Spleen (tissue), 11 donors: ENCODE measurements at regions not wholly inside any gene's neighbourhood (a gene's known extent, or its start where the extent isn't known, plus 50 kb on each side); places are given as distances from the start of the nearest gene placed in this dataset.

Experiments used
- DNase-seq: peaks from one replicate; pipeline ENCODE4 v3.0.0-alpha.2; 2020
- H3K27ac ChIP-seq, 8 donors: fragments of 200-600 bp; sonication (generic) in 7 of 8; 1 replicate in 4 of 8; 2 replicates in 4 of 8; pipeline versions ENCODE4 v1.5.0 to v1.8.0; 2016 to 2021; ENCODE audit warnings: inconsistent platforms in 4 of 8, mild to moderate bottlenecking in 4 of 8, moderate library complexity in 1 of 8
- H3K27me3 ChIP-seq, 7 donors: fragments of 200-600 bp; sonication (generic) in 6 of 7; replicated peaks in 1 of 7; 1 replicate in 4 of 7; 2 replicates in 3 of 7; pipeline versions ENCODE4 v1.5.0 to v1.8.0; 2016 to 2021; ENCODE audit warnings: inconsistent platforms in 3 of 7, mild to moderate bottlenecking in 1 of 7
- H3K36me3 ChIP-seq, 6 donors: fragments of 200-600 bp; sonication (generic) in 5 of 6; 1 replicate in 4 of 6; 2 replicates in 2 of 6; pipeline versions ENCODE4 v1.5.0 to v1.8.0; 2016 to 2021; ENCODE audit warnings: inconsistent platforms in 2 of 6
- H3K4me1 ChIP-seq, 6 donors: fragments of 200-600 bp; sonication (generic) in 5 of 6; 1 replicate in 3 of 6; 2 replicates in 3 of 6; pipeline versions ENCODE4 v1.5.0 to v1.8.0; 2016 to 2021; ENCODE audit warnings: inconsistent platforms in 3 of 6
- H3K4me3 ChIP-seq, 8 donors: fragments of 200-600 bp; sonication (generic) in 7 of 8; 1 replicate in 4 of 8; 2 replicates in 4 of 8; pipeline versions ENCODE4 v1.5.0 to v1.8.0; 2016 to 2021; ENCODE audit warnings: inconsistent platforms in 4 of 8, mild to moderate bottlenecking in 4 of 8, moderate library complexity in 2 of 8
- H3K9me3 ChIP-seq, 8 donors: fragments of 200-600 bp; sonication (generic) in 7 of 8; 1 replicate in 4 of 8; 2 replicates in 4 of 8; pipeline versions ENCODE4 v1.5.0 to v1.8.0; 2016 to 2021; ENCODE audit warnings: inconsistent platforms in 4 of 8
- POLR2A ChIP-seq, 3 donors: fragments of 450-650 bp; IDR thresholded peaks; one replicate each; pipeline ENCODE4 v1.5.1; 2017; ENCODE audit warnings: antibody characterized with exemption in 3 of 3, mild to moderate bottlenecking in 1 of 3
- POLR2AphosphoS5 ChIP-seq, 3 donors: sonication (generic); formaldehyde crosslinking; IDR thresholded peaks; one replicate each; pipeline ENCODE4 v1.5.1; 2017; ENCODE audit warnings: antibody characterized with exemption in 3 of 3
- WGBS, 5 donors: extraction: QIAGEN DNeasy Blood & Tissue Kit in 3 of 5; methylation state at CpG; one replicate each; pipeline versions ENCODE4 v1.1.5 to v1.1.7; 2013 to 2018; 5-methylcytosine and 5-hydroxymethylcytosine counted together
- intact Hi-C: fragments of 100-400 bp; cut with DNase I; formaldehyde crosslinking; loops from one replicate; pipeline ENCODE4 v1.15.0; 2023; ENCODE audit warnings: low total_unique reads
- TF ChIP-seq, protein P1 (sequence below), 11 experiments: fragments of 200-600 bp in 7 of 11; fragments of 450-650 bp in 4 of 11; sonication (generic) in 4 of 11; IDR thresholded peaks in 8 of 11; conservative IDR thresholded peaks in 3 of 11; 1 replicate in 7 of 11; 2 replicates in 4 of 11; pipeline versions ENCODE4 v1.4.0 to v1.8.0; 2016 to 2021; ENCODE audit warnings: antibody characterized with exemption in 11 of 11, inconsistent platforms in 4 of 11, mild to moderate bottlenecking in 1 of 11
- donor health status: healthy with polysubstance abuse.
- donor health status: DM: no; HTN: no; CAD: no; lungs with moderate emphysema.
- donor health status: DM: no; HTN: no; CAD: no.
- donor health status: Bipolar disorder and iron deficiency.
- donor health status: healthy.
- donor health status: DM: no; HTN: no; CAD: no.
- donor health status: DM: yes; HTN: yes; CAD: no.

- TF ChIP-seq, protein P1, sequence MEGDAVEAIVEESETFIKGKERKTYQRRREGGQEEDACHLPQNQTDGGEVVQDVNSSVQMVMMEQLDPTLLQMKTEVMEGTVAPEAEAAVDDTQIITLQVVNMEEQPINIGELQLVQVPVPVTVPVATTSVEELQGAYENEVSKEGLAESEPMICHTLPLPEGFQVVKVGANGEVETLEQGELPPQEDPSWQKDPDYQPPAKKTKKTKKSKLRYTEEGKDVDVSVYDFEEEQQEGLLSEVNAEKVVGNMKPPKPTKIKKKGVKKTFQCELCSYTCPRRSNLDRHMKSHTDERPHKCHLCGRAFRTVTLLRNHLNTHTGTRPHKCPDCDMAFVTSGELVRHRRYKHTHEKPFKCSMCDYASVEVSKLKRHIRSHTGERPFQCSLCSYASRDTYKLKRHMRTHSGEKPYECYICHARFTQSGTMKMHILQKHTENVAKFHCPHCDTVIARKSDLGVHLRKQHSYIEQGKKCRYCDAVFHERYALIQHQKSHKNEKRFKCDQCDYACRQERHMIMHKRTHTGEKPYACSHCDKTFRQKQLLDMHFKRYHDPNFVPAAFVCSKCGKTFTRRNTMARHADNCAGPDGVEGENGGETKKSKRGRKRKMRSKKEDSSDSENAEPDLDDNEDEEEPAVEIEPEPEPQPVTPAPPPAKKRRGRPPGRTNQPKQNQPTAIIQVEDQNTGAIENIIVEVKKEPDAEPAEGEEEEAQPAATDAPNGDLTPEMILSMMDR (IDR thresholded peaks at IDR 0.05 in 8 of 11, conservative IDR thresholded peaks at IDR 0.05 in 3 of 11): no peak
- TF ChIP-seq POLR2A (IDR thresholded peaks at IDR 0.05) (no peak), POLR2AphosphoS5 (IDR thresholded peaks at IDR 0.05) (no peak)
These were observed 99.5 kb upstream of the FOXC1 start for GRCh38 chr6:1510239-1510638.

GRCh38 chr6:1513215-1513780 lies 96.4 kb upstream of the FOXC1 start:
- Histone ChIP-seq H3K27me3 (peaks cover 0 to 14% (median 0%) of the 10 kb centered on the region in 7 donors), H3K27ac (no peak overlapping the region), H3K4me1 (no peaks in the 10 kb centered on the region), H3K9me3 (peaks cover 0 to 11% (median 0%) of the 10 kb centered on the region in 8 donors), H3K4me3 (no peak overlapping the region), H3K36me3 (no peaks in the 10 kb centered on the region)
- TF ChIP-seq, protein P1 (IDR thresholded peaks at IDR 0.05 in 8 of 11, conservative IDR thresholded peaks at IDR 0.05 in 3 of 11): no peak
- no peak for TF ChIP-seq POLR2AphosphoS5 (IDR thresholded peaks at IDR 0.05)
- no peak for DNase-seq
- intact Hi-C loops: no loop called here
- WGBS, 5 donors: 69 to 85% (median 73%) methylated on average over 3 of the region's 3 CpGs

More at GRCh38 chr6:1510239-1510638, 99.5 kb upstream of the FOXC1 start:
- peaks cover 0 to 39% (median 0%) of the 10 kb centered on the region in 7 donors for H3K27me3 ChIP-seq
- no peak overlapping the region for H3K27ac ChIP-seq
- no peaks in the 10 kb centered on the region for H3K36me3 ChIP-seq
- DNase-seq: no peak
- H3K9me3 ChIP-seq: peaks cover 0 to 11% (median 0%) of the 10 kb centered on the region in 8 donors
- intact Hi-C loops: no loop called here
- H3K4me3 ChIP-seq: no peak overlapping the region
- 59 to 89% (median 71%) methylated on average over 3 of the region's 3 CpGs for WGBS, 5 donors
- H3K4me1 ChIP-seq: no peaks in the 10 kb centered on the region

- H3K4me3 ChIP-seq: no peak overlapping the region
- no peak for DNase-seq
- no peaks in the 10 kb centered on the region for H3K36me3 ChIP-seq
- 80 to 90% (median 85%) methylated on average over 3 of the region's 3 CpGs for WGBS, 5 donors
- H3K27ac ChIP-seq: no peak overlapping the region
- peaks cover 0 to 11% (median 1%) of the 10 kb centered on the region in 8 donors for H3K9me3 ChIP-seq
- TF ChIP-seq POLR2A (IDR thresholded peaks at IDR 0.05) (no peak), POLR2AphosphoS5 (IDR thresholded peaks at IDR 0.05) (no peak)
- TF ChIP-seq, protein P1 (IDR thresholded peaks at IDR 0.05 in 8 of 11, conservative IDR thresholded peaks at IDR 0.05 in 3 of 11): no peak
- intact Hi-C loops: no loop called here
- H3K4me1 ChIP-seq: no peaks in the 10 kb centered on the region
- H3K27me3 ChIP-seq: peaks cover 0 to 14% (median 0%) of the 10 kb centered on the region in 7 donors
These were observed 95.6 kb upstream of the FOXC1 start for GRCh38 chr6:1514078-1514477.

GRCh38 chr6:1515280-1515679 lies 94.4 kb upstream of the FOXC1 start:
- no peak for DNase-seq
- no peaks in the 10 kb centered on the region for H3K36me3 ChIP-seq
- no peaks in the 10 kb centered on the region for H3K4me1 ChIP-seq
- 90 to 96% (median 92%) methylated on average over 13 to 31 of the region's 31 CpGs for WGBS, 5 donors
- no peak overlapping the region for H3K4me3 ChIP-seq
- intact Hi-C loops: no loop called here
- H3K9me3 ChIP-seq: peaks cover 0 to 8% (median 5%) of the 10 kb centered on the region in 8 donors
- peaks cover 0 to 11% (median 0%) of the 10 kb centered on the region in 7 donors for H3K27me3 ChIP-seq
- H3K27ac ChIP-seq: no peak overlapping the region
- TF ChIP-seq, protein P1 (IDR thresholded peaks at IDR 0.05 in 8 of 11, conservative IDR thresholded peaks at IDR 0.05 in 3 of 11): no peak
- TF ChIP-seq POLR2AphosphoS5 (IDR thresholded peaks at IDR 0.05): no peak
- no peak for TF ChIP-seq POLR2A (IDR thresholded peaks at IDR 0.05)
